ENCODE measurements at regions not wholly inside any gene's neighbourhood (a gene's known extent, or its start where the extent isn't known, plus 50 kb on each side); places are given as distances from the start of the nearest gene placed in this dataset.

DNA sequence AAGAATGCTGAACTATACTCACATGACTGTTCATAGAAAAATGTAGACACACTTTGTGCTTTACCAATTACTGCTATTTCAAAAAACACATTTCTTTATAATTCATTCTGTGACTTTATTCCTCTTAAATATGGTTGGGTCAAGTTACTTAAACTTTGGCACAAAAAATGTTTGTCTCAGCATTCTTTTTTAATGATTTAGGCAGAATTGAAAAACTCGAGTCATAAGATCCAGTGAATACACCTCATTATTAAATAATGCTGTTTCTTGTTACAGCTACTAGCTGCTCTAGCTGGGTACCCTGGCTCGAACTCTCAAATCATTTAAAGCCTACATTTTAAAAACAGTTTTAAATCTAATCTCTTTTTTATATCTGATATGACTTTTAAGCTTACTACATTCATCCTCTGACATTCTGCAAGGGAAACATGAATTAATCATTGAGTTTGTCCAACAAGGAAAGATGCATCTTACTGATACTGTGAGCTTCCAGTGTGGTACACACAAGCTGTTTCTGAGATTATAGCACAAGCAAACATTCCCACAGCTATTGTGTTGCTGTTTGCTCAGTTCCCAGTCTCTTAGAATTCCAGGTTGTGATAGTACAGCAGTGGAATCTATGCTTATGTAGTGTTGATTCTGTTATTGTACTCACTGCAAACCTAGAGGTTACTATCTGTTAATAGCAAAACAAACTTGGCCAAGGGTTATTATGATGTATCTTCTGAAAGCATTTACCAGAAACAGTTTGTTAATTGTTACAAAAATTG is 746.5 kb downstream of the USP25 start:
- H3K4me1 ChIP-seq, result no peaks in the 10 kb centered on the region
- no peaks in the 10 kb centered on the region for H4K20me1 ChIP-seq
- no peaks in the 10 kb centered on the region for H3K36me3 ChIP-seq
- no peak overlapping the region for H3K4me2 ChIP-seq
- H3K27ac ChIP-seq, result no peak overlapping the region
- H3K9ac ChIP-seq, result no peak overlapping the region
- H3K27me3 ChIP-seq, result no peaks in the 10 kb centered on the region
- H3K9me3 ChIP-seq (replicated peaks in 1 of 11), result no peaks in the 10 kb centered on the region
- no peak for TF ChIP-seq Cebpa-rat (IDR thresholded peaks at IDR 0.05)
- H3K4me3 ChIP-seq, result no peak overlapping the region

DNA sequence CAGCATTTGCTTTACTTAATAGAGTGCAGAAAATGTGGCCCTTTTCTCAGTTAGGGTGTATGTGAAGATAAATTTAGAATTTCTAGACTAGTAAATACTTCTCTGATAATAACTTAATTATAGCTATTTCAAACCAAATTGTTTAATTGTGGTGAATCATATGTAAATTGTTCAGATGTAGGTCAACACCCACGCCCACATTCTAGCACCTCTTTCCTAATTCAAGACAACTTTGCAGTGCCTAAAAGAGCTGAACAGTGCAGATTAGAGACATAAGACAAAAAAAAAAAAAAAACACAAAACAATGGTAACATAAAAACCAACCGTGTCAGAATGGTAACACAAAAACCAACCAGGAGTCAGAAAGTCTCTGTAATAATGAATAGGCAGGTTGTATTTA is 758.3 kb downstream of the USP25 start:
- no peaks in the 10 kb centered on the region for H3K4me1 ChIP-seq
- H3K9me3 ChIP-seq (replicated peaks in 1 of 11), result no peaks in the 10 kb centered on the region
- no peak overlapping the region for H3K4me2 ChIP-seq
- H3K9ac ChIP-seq, result no peak overlapping the region
- no peak overlapping the region for H3K27ac ChIP-seq
- H3K27me3 ChIP-seq, result no peaks in the 10 kb centered on the region
- no peak overlapping the region for H3K4me3 ChIP-seq
- no peak for TF ChIP-seq Cebpa-rat (IDR thresholded peaks at IDR 0.05)
- H3K36me3 ChIP-seq, result no peaks in the 10 kb centered on the region
- H4K20me1 ChIP-seq, result no peaks in the 10 kb centered on the region

DNA sequence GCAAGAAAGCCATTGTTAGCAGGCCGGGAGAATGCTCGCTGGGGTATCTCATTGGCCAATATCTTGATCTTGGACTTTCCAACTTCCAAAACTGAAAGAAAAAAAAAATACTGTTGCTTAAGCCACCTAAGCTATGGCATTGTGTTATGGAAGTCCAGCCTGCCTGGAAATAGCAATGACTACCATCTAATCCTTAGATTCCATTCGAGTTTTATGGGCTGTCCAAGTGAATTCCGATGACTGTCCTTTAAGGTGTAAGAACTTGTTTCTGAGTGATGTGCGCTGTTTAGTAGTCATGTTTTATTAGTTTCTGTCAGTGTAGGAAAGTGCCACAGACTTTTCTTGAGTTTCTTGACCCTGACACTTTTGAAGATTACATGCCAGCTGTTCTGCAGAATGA is 762.6 kb downstream of the USP25 start:
- no peak overlapping the region for H3K27ac ChIP-seq
- no peaks in the 10 kb centered on the region for H3K27me3 ChIP-seq
- no peak overlapping the region for H3K4me2 ChIP-seq
- no peaks in the 10 kb centered on the region for H4K20me1 ChIP-seq
- H3K4me3 ChIP-seq, result no peak overlapping the region
- H3K4me1 ChIP-seq, result no peaks in the 10 kb centered on the region
- no peak for TF ChIP-seq Cebpa-rat (IDR thresholded peaks at IDR 0.05)
- H3K9ac ChIP-seq, result no peak overlapping the region
- no peaks in the 10 kb centered on the region for H3K36me3 ChIP-seq
- no peaks in the 10 kb centered on the region for H3K9me3 ChIP-seq (replicated peaks in 1 of 11)

DNA sequence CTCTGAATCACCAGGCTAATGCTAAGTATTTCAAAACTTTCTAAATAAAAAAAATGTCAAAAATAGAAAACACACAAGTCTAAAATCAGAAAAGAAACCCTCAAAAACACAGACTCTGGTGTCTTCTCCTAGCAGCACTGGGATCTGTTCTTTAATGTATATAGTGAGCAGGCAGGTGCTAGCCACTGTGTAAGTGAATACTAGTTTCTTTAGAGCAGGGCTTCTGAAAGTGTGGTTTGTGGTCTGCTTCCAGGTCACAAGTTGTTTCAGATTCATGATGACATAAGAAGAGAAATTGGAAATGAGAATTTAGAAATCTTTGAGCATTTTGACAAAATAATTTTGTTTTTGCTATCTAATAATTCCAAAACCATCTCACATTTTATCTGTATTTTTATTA is 763.1 kb downstream of the USP25 start:
- H3K9me3 ChIP-seq (replicated peaks in 1 of 11), result no peaks in the 10 kb centered on the region
- no peak overlapping the region for H3K9ac ChIP-seq
- H3K4me2 ChIP-seq, result no peak overlapping the region
- no peak overlapping the region for H3K4me3 ChIP-seq
- H3K27ac ChIP-seq, result no peak overlapping the region
- no peaks in the 10 kb centered on the region for H3K4me1 ChIP-seq
- TF ChIP-seq Cebpa-rat (IDR thresholded peaks at IDR 0.05), result no peak
- H4K20me1 ChIP-seq, result no peaks in the 10 kb centered on the region
- no peaks in the 10 kb centered on the region for H3K27me3 ChIP-seq
- no peaks in the 10 kb centered on the region for H3K36me3 ChIP-seq

DNA sequence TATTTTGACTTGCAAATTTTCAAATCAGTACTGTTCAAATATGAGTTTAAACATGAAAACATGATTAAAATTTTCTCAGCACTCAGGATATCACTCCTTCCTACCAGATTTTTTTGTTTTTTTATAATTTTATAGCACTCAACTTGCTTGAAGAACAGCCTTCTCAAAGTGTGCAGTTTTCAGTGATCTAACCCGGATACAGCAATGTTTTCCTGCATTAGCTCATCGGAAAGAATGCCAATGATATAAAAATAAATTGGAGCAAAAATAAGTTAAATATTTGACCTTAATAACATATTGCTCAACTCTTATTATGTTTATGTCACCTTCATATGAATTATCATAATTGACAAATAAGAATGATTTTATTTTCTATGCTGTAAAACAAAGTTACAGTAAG is 766.8 kb downstream of the USP25 start:
- no peaks in the 10 kb centered on the region for H3K36me3 ChIP-seq
- TF ChIP-seq Cebpa-rat (IDR thresholded peaks at IDR 0.05), result no peak
- H3K9me3 ChIP-seq (replicated peaks in 1 of 11), result no peaks in the 10 kb centered on the region
- no peak overlapping the region for H3K27ac ChIP-seq
- H4K20me1 ChIP-seq, result no peaks in the 10 kb centered on the region
- no peak overlapping the region for H3K9ac ChIP-seq
- H3K27me3 ChIP-seq, result no peaks in the 10 kb centered on the region
- H3K4me1 ChIP-seq, result no peaks in the 10 kb centered on the region
- H3K4me3 ChIP-seq, result no peak overlapping the region
- no peak overlapping the region for H3K4me2 ChIP-seq

DNA sequence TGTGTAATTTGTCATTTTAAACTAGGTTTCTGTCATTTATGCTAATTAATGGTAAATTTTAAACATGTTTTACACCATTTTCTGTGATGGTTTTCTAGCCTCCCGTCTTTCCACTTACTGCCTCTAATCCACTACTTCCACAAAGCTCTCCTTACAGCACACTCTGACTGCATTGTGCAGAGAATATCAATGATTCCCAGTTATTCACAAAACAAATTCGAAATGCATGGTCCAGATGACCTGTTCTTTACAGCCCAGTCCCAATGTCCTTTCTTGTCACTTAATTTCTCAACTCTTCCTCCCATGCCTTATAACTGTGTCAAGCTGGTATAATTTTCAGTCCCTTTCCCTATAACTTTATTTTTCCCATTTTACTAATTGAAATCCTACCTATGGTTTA is 770.5 kb downstream of the USP25 start:
- no peaks in the 10 kb centered on the region for H3K9me3 ChIP-seq (replicated peaks in 1 of 11)
- H3K4me2 ChIP-seq, result no peak overlapping the region
- H3K9ac ChIP-seq, result no peak overlapping the region
- H3K4me1 ChIP-seq, result no peaks in the 10 kb centered on the region
- no peaks in the 10 kb centered on the region for H4K20me1 ChIP-seq
- TF ChIP-seq Cebpa-rat (IDR thresholded peaks at IDR 0.05), result no peak
- no peak overlapping the region for H3K4me3 ChIP-seq
- H3K27me3 ChIP-seq, result no peaks in the 10 kb centered on the region
- no peaks in the 10 kb centered on the region for H3K36me3 ChIP-seq
- no peak overlapping the region for H3K27ac ChIP-seq

DNA sequence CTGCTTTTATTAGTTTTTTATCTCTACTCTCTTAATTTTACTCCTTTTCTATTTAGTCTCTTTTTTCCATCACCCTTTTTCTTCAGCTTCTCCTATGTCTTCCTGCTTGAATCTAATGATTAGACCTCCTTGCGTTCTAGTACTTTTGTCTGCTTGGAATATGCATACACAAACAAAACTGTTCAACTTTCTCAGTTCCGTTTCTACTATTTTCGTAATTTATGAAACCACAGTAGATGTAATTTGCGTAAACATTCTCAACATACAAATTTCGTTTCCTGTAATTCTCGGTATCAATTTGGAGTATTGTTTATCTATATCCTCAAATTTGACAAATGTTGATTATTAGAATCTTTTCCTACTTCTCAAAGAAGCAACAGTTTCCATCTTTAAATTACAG is 772.5 kb downstream of the USP25 start:
- Histone ChIP-seq H3K9ac (no peak overlapping the region), H3K27me3 (no peaks in the 10 kb centered on the region), H3K36me3 (no peaks in the 10 kb centered on the region), H3K4me2 (no peak overlapping the region), H3K4me3 (no peak overlapping the region), H3K9me3 (replicated peaks in 1 of 11) (no peaks in the 10 kb centered on the region), H4K20me1 (no peaks in the 10 kb centered on the region), H3K27ac (no peak overlapping the region), H3K4me1 (no peaks in the 10 kb centered on the region)
- no peak for TF ChIP-seq Cebpa-rat (IDR thresholded peaks at IDR 0.05)

DNA sequence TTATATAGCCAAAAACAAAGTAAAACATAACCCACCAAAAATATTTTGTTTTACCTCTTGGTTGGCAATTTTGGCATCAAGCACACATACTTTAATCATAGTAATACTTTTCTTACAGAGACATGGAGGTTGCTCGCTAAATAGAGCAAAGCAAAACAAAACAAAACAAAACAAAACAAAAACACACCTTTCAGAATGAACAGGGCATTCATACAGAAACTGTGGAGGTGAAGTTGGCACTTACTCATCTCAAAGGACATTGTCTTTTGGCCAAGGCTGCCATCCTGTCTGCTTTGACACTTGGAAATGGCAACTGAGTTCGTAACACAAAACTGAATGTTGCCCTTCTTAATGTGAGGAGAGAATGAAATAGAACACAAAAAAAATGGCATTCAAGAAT is 773.1 kb downstream of the USP25 start:
- no peaks in the 10 kb centered on the region for H4K20me1 ChIP-seq
- H3K27me3 ChIP-seq, result no peaks in the 10 kb centered on the region
- H3K4me1 ChIP-seq, result no peaks in the 10 kb centered on the region
- H3K9ac ChIP-seq, result no peak overlapping the region
- no peaks in the 10 kb centered on the region for H3K36me3 ChIP-seq
- TF ChIP-seq Cebpa-rat (IDR thresholded peaks at IDR 0.05), result no peak
- no peak overlapping the region for H3K27ac ChIP-seq
- H3K4me2 ChIP-seq, result no peak overlapping the region
- H3K4me3 ChIP-seq, result no peak overlapping the region
- H3K9me3 ChIP-seq (replicated peaks in 1 of 11), result no peaks in the 10 kb centered on the region

DNA sequence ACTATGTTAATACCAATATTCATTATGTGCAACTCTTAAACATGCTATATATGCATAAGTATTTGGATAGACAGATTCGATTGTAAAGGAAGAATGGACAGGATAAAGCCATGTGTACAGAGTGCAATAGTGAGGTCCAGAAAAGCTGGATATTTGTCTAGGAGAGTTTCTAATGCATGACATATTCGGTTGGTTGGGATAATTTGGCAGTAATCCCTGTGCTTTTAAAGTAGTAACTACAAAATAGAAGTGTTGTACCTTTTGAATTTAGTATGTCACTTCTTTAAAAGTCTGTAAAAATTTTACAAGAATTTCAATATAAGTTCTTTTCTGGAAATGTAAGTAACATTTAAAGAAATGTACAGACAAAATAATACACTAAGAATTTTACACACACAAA is 774.5 kb downstream of the USP25 start:
- TF ChIP-seq Cebpa-rat (IDR thresholded peaks at IDR 0.05), result no peak

DNA sequence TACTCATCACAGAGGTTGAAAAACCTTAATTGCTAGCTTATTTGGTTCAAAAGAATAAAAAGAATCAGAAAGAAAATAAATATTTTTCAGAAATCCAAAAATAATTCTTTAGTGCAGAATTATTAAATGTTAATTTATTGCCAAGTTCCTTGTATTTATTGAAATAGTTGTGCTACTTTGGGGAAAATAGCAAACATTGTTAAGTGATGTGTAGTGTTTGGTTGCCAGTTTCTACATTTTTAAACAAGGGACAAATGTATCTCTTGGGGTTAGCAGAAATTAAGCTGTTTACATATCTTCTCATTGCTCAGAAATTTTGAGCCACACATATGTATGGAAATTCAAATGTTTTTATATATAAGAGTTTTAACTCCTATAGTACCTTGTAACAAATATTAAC is 775.0 kb downstream of the USP25 start:
- H3K27ac ChIP-seq, result no peak overlapping the region
- no peaks in the 10 kb centered on the region for H3K36me3 ChIP-seq
- no peak overlapping the region for H3K4me3 ChIP-seq
- H3K4me2 ChIP-seq, result no peak overlapping the region
- H3K9ac ChIP-seq, result no peak overlapping the region
- no peaks in the 10 kb centered on the region for H3K4me1 ChIP-seq
- no peaks in the 10 kb centered on the region for H3K27me3 ChIP-seq
- H4K20me1 ChIP-seq, result no peaks in the 10 kb centered on the region
- H3K9me3 ChIP-seq (replicated peaks in 1 of 11), result no peaks in the 10 kb centered on the region
- TF ChIP-seq Cebpa-rat (IDR thresholded peaks at IDR 0.05), result no peak

More for the DNA sequence above, 774.5 kb downstream of the USP25 start:
- Histone ChIP-seq H3K9ac (no peak overlapping the region), H3K4me2 (no peak overlapping the region), H3K36me3 (no peaks in the 10 kb centered on the region), H3K4me3 (no peak overlapping the region), H3K9me3 (replicated peaks in 1 of 11) (no peaks in the 10 kb centered on the region), H3K27ac (no peak overlapping the region), H3K4me1 (no peaks in the 10 kb centered on the region), H3K27me3 (no peaks in the 10 kb centered on the region), H4K20me1 (no peaks in the 10 kb centered on the region)
